GM18519 (cell line): ENCODE measurements at regions not wholly inside any gene's neighbourhood (a gene's known extent, or its start where the extent isn't known, plus 50 kb on each side); places are given as distances from the start of the nearest gene placed in this dataset.
"Not testable (repeated sequence)": the region's sequence is repeated elsewhere in the genome, so short reads cannot be mapped to it uniquely, and the experiment has no call there.

ENCODE experiments used
- ATAC-seq: cut with Tn5 transposase; IDR thresholded peaks from one replicate; pipeline ENCODE4 v1.9.1; 2021; ENCODE audit warnings: mild to moderate bottlenecking, moderate library complexity; ENCODE audit not compliant: unreplicated experiment, low FRiP score

GRCh38 chr20:11677428-11677827 lies 240.3 kb upstream of the BTBD3 start:
- ATAC-seq, result no peak

DNA sequence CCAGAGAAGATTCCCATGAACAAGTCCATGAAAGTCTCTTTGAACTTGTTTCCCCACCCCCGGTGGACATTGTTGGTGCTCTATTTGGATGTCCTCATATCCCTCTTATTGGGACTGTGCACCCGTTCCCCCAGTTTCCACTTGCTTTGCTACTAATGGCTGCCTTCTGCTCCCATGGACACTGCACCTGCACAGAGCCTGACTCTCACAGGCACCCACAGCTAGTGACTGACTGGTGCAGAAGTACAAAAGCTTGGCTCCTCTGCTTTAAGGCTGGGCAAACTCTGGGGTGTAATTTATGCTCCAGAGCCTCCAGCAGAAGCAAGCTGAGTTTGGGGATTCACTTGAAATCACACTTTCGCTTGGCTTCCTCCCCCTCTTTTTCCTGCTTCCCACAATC lies 239.9 kb upstream of the BTBD3 start:
- ATAC-seq, result no peak

GRCh38 chr20:11682285-11682684 lies 235.4 kb upstream of the BTBD3 start:
- ATAC-seq, result no peak

GRCh38 chr20:11686195-11686594 lies 231.5 kb upstream of the BTBD3 start:
- no peak for ATAC-seq

DNA sequence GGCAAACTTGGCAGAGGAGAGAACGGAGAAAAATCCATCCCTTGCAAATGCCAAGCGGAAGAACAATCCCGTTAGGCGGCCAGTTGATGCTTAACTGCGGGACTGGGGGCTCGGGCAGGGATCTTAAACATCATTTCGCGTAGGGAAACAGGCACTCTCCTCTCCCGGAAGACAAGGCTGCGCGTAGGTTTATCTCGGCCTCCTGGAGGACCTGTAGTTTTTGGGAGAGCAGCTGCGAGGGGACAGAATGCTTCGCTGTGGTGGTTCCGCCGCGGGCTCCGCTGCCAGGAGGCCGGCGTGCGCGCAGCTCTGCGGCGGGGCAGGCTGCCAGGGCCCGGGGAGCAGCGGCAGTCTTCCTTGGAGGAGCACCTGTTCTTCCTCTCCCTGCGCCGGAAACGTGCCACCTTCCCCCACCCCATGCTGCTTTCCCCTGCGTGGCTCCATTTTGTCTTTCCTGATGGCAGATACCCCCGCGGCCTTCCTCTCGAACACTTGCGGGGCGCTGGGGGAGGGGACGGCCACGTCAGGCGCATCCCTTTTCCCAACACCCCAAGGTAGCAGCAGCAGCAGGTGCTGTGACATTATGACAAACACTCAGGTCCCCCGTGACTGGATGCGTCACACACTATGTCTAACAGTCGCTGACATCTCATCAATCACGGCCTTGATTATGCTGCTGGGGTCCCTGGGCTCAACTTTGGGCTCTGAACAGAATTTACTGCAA lies 230.7 kb upstream of the BTBD3 start:
- ATAC-seq, result no peak

DNA sequence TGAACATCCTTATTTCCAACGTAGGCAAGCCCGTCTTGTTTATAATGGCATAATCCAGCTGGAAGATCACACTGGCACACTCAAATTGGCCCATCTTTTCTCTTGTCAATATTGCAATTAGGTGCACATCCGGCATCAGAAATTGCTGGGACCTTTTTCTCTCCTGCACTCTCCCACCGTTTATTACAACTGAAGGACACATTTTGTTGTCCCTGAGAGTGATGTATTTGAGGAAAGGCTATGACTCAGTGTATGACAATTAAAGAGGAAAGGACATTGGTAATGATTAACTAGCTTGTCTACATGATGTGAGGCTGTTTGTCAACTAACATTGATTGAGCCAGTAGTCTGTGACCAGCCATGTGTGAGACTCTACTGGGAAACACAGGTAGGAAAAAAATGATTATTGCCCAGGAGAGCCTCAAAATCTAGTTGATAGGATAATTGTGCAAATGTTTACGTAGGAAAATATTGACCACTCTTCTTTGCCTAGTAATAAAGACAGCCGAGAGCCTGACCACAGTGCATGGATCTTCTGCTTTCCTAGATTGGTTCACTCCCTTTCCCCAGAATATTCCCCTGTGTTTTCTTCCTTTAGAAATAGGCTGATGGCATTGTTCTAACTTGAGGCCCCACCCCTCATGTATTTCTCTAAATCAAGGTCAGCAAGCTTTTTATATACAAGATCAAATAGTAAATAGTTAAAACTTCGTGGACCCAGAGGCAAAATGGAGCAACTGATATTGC lies 230.0 kb upstream of the BTBD3 start:
- ATAC-seq, result no peak

DNA sequence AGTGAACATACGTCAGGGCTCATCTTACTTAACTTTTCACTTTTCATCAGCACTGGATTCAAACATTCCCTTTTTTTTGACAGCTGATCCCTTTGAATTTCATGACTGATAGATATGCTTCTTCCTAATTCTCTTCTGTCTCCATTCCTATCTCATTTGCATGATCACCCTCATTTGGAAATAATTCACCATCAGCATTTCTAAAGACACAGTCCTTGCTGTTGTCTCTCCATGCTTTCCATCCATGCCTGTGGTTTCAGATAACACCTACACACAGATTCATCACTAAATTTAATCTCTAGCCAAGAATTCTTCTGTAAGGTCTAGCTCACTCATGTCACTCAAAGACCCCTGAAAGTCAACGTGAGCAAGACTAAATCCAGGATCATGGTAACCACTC lies 228.4 kb upstream of the BTBD3 start:
- no peak for ATAC-seq

DNA sequence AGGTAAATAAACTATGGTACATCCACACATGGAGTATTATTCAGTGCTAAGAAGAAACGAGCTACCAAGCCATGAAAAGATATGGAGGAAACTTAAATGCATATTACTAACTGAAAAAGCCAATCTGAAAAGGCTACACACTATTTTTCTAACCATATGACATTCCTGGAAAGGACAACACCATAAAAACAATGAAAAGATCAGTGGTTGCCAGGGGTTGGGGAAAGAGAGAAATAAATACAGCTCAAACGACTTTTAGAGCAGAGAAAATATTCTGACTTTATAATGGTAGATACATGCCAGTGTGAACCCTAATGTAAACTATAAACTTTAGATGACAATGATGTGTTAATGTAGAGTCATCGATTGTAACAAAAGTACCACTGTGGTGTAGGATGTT lies 225.9 kb upstream of the BTBD3 start:
- ATAC-seq, result no peak

- no peak for ATAC-seq
Observed at GRCh38 chr20:11692567-11692966, 225.1 kb upstream of the BTBD3 start.

GRCh38 chr20:11694467-11694866 lies 223.2 kb upstream of the BTBD3 start:
- ATAC-seq, result no peak

DNA sequence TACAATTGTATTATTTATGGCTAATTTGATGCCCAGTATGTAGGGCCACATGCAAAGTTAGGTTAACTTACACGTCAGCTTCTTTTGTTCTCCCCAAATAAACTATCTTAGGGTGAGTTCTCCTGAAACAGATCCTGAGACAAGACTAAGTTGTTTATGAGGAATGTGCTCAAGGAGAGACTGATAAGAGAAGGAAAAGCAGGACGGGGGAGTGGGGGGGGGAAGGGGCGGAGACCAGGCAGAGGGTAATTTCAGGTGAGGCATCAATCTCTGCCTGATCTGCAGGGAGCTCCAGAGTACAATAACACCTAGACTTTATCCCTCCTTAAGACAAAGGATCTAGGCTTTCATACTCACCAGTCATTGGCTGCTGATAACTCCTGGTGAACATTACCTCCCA lies 220.6 kb upstream of the BTBD3 start:
- ATAC-seq, result no peak

DNA sequence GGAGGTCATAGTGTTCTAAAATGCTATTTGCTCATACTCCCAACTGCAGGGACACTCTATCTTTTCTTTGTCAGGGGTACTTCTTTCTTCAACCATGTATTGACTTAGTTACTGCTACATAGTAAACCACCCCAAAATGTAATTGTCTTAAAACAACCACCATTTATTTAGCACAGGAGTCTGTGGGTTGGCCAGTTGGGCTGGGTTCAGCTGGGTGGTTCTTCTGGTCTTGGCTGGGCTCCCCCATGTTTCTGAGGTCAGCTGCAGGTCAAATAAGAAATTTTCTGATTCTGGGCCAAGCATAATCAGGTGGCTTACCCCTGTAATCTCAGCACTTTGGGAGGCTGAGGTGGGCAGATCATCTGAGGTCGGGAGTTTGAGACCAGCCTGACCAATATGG lies 220.0 kb upstream of the BTBD3 start:
- ATAC-seq, result no peak

- no peak for ATAC-seq
Observed at GRCh38 chr20:11698124-11698523, 219.6 kb upstream of the BTBD3 start.

GRCh38 chr20:11700831-11701230 lies 216.9 kb upstream of the BTBD3 start:
- no peak for ATAC-seq

GRCh38 chr20:11702721-11703518 lies 214.8 kb upstream of the BTBD3 start:
- no peak for ATAC-seq

GRCh38 chr20:11705512-11705911 lies 212.2 kb upstream of the BTBD3 start:
- ATAC-seq, result no peak

GRCh38 chr20:11708223-11708622 lies 209.5 kb upstream of the BTBD3 start:
- ATAC-seq, result not testable (repeated sequence)

DNA sequence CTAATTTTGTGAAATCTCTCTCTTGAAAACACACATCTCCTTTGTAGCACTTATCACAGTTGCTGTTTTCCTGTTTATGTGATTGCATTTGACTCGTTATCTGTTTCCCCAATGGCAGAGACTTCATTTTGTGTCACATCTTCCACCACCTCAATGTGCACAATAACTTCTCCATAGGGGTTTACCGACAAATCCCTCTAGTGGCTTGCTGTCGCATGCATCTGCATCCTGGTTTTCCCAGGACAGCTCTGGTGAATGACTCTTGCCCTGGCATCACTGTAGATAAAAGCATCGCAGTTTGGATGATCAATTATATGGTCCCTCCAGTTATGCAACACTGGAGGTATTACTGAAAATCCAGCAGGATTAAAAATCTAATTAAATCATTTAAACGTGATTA lies 206.5 kb upstream of the BTBD3 start:
- ATAC-seq, result no peak

GRCh38 chr20:11712639-11713160 lies 205.0 kb upstream of the BTBD3 start:
- ATAC-seq, result no peak

GRCh38 chr20:11714886-11715285 lies 202.8 kb upstream of the BTBD3 start:
- ATAC-seq, result no peak
